ENCODE measurements at regions not wholly inside any gene's neighbourhood (a gene's known extent, or its start where the extent isn't known, plus 50 kb on each side); places are given as distances from the start of the nearest gene placed in this dataset.

DNA sequence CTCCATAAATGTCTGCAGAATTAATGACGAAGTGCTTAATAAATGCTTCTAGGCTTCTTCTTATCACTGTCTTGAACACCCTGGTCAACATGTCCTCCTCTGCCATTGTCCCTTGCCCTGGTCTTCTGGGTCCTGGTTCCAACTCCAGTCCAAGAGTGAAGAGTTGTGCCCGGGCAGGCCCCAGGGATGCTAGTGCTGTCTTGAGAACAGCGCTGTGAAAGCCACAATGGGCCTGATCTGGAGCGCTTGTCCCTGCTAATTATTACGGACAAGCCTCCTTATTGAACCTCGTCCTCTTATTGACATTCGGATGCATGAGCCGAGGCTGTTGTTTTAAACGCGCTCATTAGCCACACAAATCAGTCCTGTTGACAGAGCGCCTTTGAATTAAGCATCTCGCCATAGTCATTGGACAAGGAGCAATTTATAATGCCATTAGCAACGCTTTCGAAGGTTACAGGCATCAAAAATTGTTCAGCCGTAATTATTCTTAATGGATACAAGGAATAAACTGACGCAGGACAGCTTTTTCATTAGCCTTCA, 211.6 kb upstream of the POU3F1 start:
- peaks cover 0 to 5% (median 5%) of the 10 kb centered on the region in 3 experiments; a peak in 3 of 7 replicates for H3K36me3 Mint-ChIP-seq (ENCODE audit: insufficient read depth in 1 of 3, low read depth in 3 of 3)
- peaks cover 8 to 21% of the 10 kb centered on the region in 2 experiments; a peak in 3 of 4 replicates for H3K4me1 Mint-ChIP-seq
- H2BK5ac ChIP-seq (ENCODE audit: insufficient read length, low read length), result no peak overlapping the region
- H2AFZ ChIP-seq (ENCODE audit: low read length), result no peak overlapping the region
- no peak overlapping the region for H4K91ac ChIP-seq (ENCODE audit: insufficient read length, low read depth, low read length)
- peaks cover 18% of the 10 kb centered on the region for H3K27me3 Mint-ChIP-seq (ENCODE audit: low read depth)
- no peak overlapping the region for H3K4me2 ChIP-seq (ENCODE audit: insufficient read depth, insufficient read length, low read length)
- H2BK120ac ChIP-seq (ENCODE audit: low read depth, low read length, poor library complexity, severe bottlenecking), result no peak overlapping the region
- no peak for DNase-seq
- H3K23me2 ChIP-seq (ENCODE audit: insufficient read length, low read depth, low read length, poor library complexity, severe bottlenecking), result no peaks in the 10 kb centered on the region
- H4K20me1 ChIP-seq (ENCODE audit: control insufficient read depth, insufficient read depth, insufficient read length), result no peaks in the 10 kb centered on the region
- no peak overlapping the region for H3K4me3 Mint-ChIP-seq
- no peak overlapping the region for H4K8ac ChIP-seq (replicated peaks; ENCODE audit: insufficient read length, low read depth, low read length)
- H3K9me3 ChIP-seq (ENCODE audit: control insufficient read depth, low read depth, low read length), result no peaks in the 10 kb centered on the region
- H3K14ac ChIP-seq (ENCODE audit: insufficient read depth, low read length), result no peak overlapping the region
- no peak overlapping the region for H2BK15ac ChIP-seq (ENCODE audit: low read depth, low read length)
- no peaks in the 10 kb centered on the region; the same call in 1 of the 2 replicates for H3K4me1 ChIP-seq (ENCODE audit: insufficient read depth, low read length)
- no peak overlapping the region for H2AK5ac ChIP-seq (ENCODE audit: insufficient read length, low read length)
- H3K56ac ChIP-seq (ENCODE audit: insufficient read length, low read depth, low read length), result no peak overlapping the region
- peaks cover 3 to 11% of the 10 kb centered on the region in 2 experiments; a peak in 4 of 5 replicates for H3K9me3 Mint-ChIP-seq
- H2BK20ac ChIP-seq (ENCODE audit: low read depth, low read length, poor library complexity, severe bottlenecking), result no peak overlapping the region
- no peaks in the 10 kb centered on the region for H3K79me1 ChIP-seq (ENCODE audit: insufficient read depth, low read depth, low read length, poor library complexity, severe bottlenecking)
- H3K27ac ChIP-seq (ENCODE audit: insufficient read length, low read depth, low read length), result no peak overlapping the region
- no peak overlapping the region for H2BK12ac ChIP-seq (ENCODE audit: insufficient read length, low read depth, low read length)
- H3K23ac ChIP-seq (ENCODE audit: insufficient read length, low read depth, low read length), result no peak overlapping the region
- no peak overlapping the region for H4K5ac ChIP-seq (ENCODE audit: insufficient read length, low read depth, low read length)
- H3K27me3 ChIP-seq (ENCODE audit: insufficient read depth, low read length), result no peaks in the 10 kb centered on the region
- H3K27ac Mint-ChIP-seq, result peak overlapping the region in 1 of 3 experiments; percentile 30; a peak in 2 of 7 replicates
- no peak overlapping the region for H3K18ac ChIP-seq (ENCODE audit: insufficient read length, low read depth, low read length)
- WGBS (ENCODE audit: extremely low coverage, insufficient read length, low lambda C conversion rate), result no CpG with 5 or more reads among the region's 16 CpGs
- peaks cover 2% of the 10 kb centered on the region; the same call in 1 of the 2 replicates for H3K79me2 ChIP-seq (ENCODE audit: insufficient read depth, low read length)
- H3K4ac ChIP-seq (ENCODE audit: low read depth, low read length), result no peak overlapping the region
- no peak overlapping the region for H3K9ac ChIP-seq (ENCODE audit: extremely low read depth, insufficient read length, low read length)
- no peak overlapping the region for H3T11ph ChIP-seq (ENCODE audit: low read length)
- TF ChIP-seq, protein P1, sequence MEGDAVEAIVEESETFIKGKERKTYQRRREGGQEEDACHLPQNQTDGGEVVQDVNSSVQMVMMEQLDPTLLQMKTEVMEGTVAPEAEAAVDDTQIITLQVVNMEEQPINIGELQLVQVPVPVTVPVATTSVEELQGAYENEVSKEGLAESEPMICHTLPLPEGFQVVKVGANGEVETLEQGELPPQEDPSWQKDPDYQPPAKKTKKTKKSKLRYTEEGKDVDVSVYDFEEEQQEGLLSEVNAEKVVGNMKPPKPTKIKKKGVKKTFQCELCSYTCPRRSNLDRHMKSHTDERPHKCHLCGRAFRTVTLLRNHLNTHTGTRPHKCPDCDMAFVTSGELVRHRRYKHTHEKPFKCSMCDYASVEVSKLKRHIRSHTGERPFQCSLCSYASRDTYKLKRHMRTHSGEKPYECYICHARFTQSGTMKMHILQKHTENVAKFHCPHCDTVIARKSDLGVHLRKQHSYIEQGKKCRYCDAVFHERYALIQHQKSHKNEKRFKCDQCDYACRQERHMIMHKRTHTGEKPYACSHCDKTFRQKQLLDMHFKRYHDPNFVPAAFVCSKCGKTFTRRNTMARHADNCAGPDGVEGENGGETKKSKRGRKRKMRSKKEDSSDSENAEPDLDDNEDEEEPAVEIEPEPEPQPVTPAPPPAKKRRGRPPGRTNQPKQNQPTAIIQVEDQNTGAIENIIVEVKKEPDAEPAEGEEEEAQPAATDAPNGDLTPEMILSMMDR (conservative IDR thresholded peaks at IDR 0.05), result no peak

Data from H9 (cell line).